HCT116 (cell line): ENCODE measurements at regions not wholly inside any gene's neighbourhood (a gene's known extent, or its start where the extent isn't known, plus 50 kb on each side); places are given as distances from the start of the nearest gene placed in this dataset.

Experiments used
- EGR1 ChIP-seq: IDR thresholded peaks from 2 replicates; pipeline ENCODE4 v1.6.1; 2012; ENCODE audit warnings: low read depth
- EZH2 ChIP-seq: fragments of 200-600 bp; sonication (generic); IDR thresholded peaks from 2 replicates; pipeline ENCODE4 v1.6.1; 2017; ENCODE audit warnings: antibody characterized with exemption, mixed run types
- FOSL1 ChIP-seq: IDR thresholded peaks from 2 replicates; pipeline ENCODE4 v1.6.1; 2012; ENCODE audit warnings: low read depth
- POLR2A ChIP-seq: IDR thresholded peaks from 2 replicates; pipeline ENCODE4 v1.7.0; 2011; ENCODE audit warnings: borderline replicate concordance; ENCODE audit not compliant: insufficient read depth, insufficient read length; ENCODE audit errors: extremely low read depth
- POLR2AphosphoS5 ChIP-seq: IDR thresholded peaks from 2 replicates; pipeline ENCODE4 v1.6.1; 2011; ENCODE audit warnings: mild to moderate bottlenecking, low read depth, low read length, moderate library complexity
- RAD21 ChIP-seq: IDR thresholded peaks from 2 replicates; pipeline ENCODE4 v1.6.1; 2012; ENCODE audit warnings: low read depth, mild to moderate bottlenecking
- SIN3A ChIP-seq: IDR thresholded peaks from 2 replicates; pipeline ENCODE4 v1.6.1; 2012; ENCODE audit warnings: low read depth
- YY1 ChIP-seq: IDR thresholded peaks from 2 replicates; pipeline ENCODE4 v1.6.1; 2011; ENCODE audit warnings: low read length, low read depth, moderate library complexity, mild to moderate bottlenecking; ENCODE audit not compliant: insufficient replicate concordance; ENCODE audit errors: extremely low read depth
- TF ChIP-seq, protein P1 (sequence below), 3 experiments: fragments of 200-600 bp in 1 of 3; sonication (generic) in 1 of 3; IDR thresholded peaks in 2 of 3; conservative IDR thresholded peaks in 1 of 3; 2 replicates each; pipeline ENCODE4 v1.5.1; 2012 to 2017; ENCODE audit warnings: low read depth in 2 of 3, low read length in 2 of 3, antibody characterized with exemption in 1 of 3, borderline replicate concordance in 1 of 3, control low read depth in 1 of 3, mild to moderate bottlenecking in 1 of 3, mixed read lengths in 1 of 3, mixed run types in 1 of 3, moderate library complexity in 1 of 3; ENCODE audit not compliant: insufficient read depth in 1 of 3
- TF ChIP-seq, protein P2 (sequence below): IDR thresholded peaks from 2 replicates; pipeline ENCODE4 v1.6.1; 2012
- TF ChIP-seq, protein P3 (sequence below): IDR thresholded peaks from 2 replicates; pipeline ENCODE4 v1.6.1; 2012; ENCODE audit warnings: low read depth

DNA sequence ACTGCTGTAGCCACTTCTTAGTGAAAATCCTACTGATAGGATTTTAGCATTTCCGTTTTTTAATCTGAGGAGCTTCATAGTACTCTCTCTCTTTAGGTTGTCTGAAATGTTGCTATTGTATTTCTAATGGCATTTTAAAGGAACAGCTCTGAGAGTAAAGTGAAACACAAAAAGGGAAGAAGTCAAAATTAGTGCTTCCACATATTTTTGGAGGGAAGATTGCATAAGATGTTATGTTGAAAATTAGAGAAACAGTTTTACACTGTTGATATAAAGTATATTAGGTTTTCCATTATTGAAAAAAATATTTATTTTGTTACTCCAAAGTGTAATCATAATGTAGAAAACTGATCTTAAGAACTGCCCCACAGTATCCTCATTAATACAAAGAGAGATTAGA, 525.1 kb downstream of the TAF11L14 start:
- no peak for TF ChIP-seq YY1
- TF ChIP-seq, protein P1, sequence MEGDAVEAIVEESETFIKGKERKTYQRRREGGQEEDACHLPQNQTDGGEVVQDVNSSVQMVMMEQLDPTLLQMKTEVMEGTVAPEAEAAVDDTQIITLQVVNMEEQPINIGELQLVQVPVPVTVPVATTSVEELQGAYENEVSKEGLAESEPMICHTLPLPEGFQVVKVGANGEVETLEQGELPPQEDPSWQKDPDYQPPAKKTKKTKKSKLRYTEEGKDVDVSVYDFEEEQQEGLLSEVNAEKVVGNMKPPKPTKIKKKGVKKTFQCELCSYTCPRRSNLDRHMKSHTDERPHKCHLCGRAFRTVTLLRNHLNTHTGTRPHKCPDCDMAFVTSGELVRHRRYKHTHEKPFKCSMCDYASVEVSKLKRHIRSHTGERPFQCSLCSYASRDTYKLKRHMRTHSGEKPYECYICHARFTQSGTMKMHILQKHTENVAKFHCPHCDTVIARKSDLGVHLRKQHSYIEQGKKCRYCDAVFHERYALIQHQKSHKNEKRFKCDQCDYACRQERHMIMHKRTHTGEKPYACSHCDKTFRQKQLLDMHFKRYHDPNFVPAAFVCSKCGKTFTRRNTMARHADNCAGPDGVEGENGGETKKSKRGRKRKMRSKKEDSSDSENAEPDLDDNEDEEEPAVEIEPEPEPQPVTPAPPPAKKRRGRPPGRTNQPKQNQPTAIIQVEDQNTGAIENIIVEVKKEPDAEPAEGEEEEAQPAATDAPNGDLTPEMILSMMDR (IDR thresholded peaks at IDR 0.05 in 2 of 3, conservative IDR thresholded peaks at IDR 0.05 in 1 of 3; ENCODE audit: borderline replicate concordance in 1 of 3, insufficient read depth in 1 of 3, low read depth in 2 of 3, low read length in 2 of 3) = no peak
- TF ChIP-seq EZH2 = no peak
- no peak for TF ChIP-seq EGR1
- TF ChIP-seq POLR2A = no peak
- TF ChIP-seq, protein P2, sequence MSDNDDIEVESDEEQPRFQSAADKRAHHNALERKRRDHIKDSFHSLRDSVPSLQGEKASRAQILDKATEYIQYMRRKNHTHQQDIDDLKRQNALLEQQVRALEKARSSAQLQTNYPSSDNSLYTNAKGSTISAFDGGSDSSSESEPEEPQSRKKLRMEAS = no peak
- TF ChIP-seq, protein P3, sequence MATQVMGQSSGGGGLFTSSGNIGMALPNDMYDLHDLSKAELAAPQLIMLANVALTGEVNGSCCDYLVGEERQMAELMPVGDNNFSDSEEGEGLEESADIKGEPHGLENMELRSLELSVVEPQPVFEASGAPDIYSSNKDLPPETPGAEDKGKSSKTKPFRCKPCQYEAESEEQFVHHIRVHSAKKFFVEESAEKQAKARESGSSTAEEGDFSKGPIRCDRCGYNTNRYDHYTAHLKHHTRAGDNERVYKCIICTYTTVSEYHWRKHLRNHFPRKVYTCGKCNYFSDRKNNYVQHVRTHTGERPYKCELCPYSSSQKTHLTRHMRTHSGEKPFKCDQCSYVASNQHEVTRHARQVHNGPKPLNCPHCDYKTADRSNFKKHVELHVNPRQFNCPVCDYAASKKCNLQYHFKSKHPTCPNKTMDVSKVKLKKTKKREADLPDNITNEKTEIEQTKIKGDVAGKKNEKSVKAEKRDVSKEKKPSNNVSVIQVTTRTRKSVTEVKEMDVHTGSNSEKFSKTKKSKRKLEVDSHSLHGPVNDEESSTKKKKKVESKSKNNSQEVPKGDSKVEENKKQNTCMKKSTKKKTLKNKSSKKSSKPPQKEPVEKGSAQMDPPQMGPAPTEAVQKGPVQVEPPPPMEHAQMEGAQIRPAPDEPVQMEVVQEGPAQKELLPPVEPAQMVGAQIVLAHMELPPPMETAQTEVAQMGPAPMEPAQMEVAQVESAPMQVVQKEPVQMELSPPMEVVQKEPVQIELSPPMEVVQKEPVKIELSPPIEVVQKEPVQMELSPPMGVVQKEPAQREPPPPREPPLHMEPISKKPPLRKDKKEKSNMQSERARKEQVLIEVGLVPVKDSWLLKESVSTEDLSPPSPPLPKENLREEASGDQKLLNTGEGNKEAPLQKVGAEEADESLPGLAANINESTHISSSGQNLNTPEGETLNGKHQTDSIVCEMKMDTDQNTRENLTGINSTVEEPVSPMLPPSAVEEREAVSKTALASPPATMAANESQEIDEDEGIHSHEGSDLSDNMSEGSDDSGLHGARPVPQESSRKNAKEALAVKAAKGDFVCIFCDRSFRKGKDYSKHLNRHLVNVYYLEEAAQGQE = no peak
- no peak for TF ChIP-seq FOSL1
- TF ChIP-seq POLR2AphosphoS5 = no peak
- TF ChIP-seq SIN3A = no peak
- no peak for TF ChIP-seq RAD21
